IPS-20b (cell line): ENCODE measurements at regions not wholly inside any gene's neighbourhood (a gene's known extent, or its start where the extent isn't known, plus 50 kb on each side); places are given as distances from the start of the nearest gene placed in this dataset.

ENCODE experiments used
- H3K27ac ChIP-seq: one replicate; pipeline ENCODE4 v1.5.1; 2013; ENCODE audit warnings: low read length
- H3K27me3 ChIP-seq: 2 replicates; pipeline ENCODE4 v1.6.1; 2013; ENCODE audit warnings: mild to moderate bottlenecking, low read length, inconsistent platforms; ENCODE audit not compliant: insufficient read depth
- H3K36me3 ChIP-seq: 2 replicates; pipeline ENCODE4 v1.6.1; 2013; ENCODE audit warnings: low read depth, mild to moderate bottlenecking, inconsistent platforms, low read length, moderate library complexity; ENCODE audit not compliant: insufficient read depth
- H3K4me1 ChIP-seq: 2 replicates; pipeline ENCODE4 v1.6.1; 2013; ENCODE audit warnings: mild to moderate bottlenecking, control low read depth, inconsistent platforms, low read length, moderate library complexity; ENCODE audit not compliant: insufficient read depth
- H3K4me3 ChIP-seq: 2 replicates; pipeline ENCODE4 v1.5.1; 2013; ENCODE audit warnings: mild to moderate bottlenecking, low read length, inconsistent platforms
- H3K9ac ChIP-seq: 2 replicates; pipeline ENCODE4 v1.6.1; 2013; ENCODE audit warnings: low read depth, mild to moderate bottlenecking, inconsistent platforms, low read length, moderate library complexity
- H3K9me3 ChIP-seq: 2 replicates; pipeline ENCODE4 v1.6.1; 2013; ENCODE audit warnings: mild to moderate bottlenecking, low read depth, low read length, inconsistent platforms; ENCODE audit not compliant: insufficient read depth

DNA sequence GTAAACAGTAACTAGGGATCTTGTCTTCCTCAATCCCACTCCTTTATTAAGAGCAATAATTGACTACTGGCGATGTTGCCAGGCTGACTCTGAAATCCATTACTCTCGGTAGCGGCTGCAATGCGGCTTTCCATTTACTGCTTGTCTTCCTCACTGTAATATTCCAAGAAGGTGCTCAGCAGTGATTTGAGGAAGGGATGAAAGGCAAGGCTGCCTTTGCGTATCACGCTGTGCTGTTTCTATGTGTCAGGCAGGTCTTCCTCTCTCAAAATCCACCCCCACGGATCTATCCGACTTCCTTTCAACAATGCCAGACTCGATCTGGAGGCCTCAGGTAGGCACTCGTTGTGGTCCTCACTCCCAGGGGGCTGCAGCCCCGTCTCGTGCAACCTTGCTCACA lies 261.4 kb upstream of the CDH4 start:
- peaks cover 47% of the 10 kb centered on the region for H3K27me3 ChIP-seq
- no peak overlapping the region for H3K27ac ChIP-seq
- H3K4me1 ChIP-seq, result 0 out of 2 replicates have a peak, but pooled peaks cover 7% of the 10 kb centered on the region
- no peaks in the 10 kb centered on the region for H3K9me3 ChIP-seq
- H3K9ac ChIP-seq, result no peak overlapping the region
- no peaks in the 10 kb centered on the region for H3K36me3 ChIP-seq
- H3K4me3 ChIP-seq, result no peak overlapping the region

DNA sequence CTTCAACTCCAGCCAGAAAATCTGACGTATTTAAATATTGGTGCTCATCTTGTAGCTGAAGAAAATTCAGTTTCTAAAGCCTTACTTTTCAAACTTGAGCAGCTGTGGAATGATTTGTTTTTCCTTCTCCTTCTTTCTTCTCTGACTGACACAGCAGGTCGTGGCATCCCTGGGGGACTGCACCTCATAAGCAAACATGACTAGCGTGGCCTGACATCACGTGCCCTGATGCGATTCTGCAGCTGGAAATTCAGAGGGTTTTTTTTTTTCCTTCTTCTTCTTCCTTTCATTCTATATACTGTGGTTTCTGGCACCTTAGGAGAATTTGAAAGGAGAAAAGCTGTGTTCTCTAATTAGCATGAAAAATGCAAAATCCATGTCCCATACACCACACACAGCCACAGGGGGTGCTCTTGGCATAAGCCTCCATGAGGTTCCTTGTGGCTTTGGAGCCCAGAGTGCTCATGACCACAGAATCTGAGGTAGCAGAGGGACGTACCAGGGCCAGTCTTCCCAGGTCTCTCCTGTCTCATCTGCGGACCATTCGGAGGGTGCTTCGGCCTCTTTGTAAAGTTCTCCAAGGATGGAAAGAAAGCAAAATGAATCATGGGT lies 258.5 kb upstream of the CDH4 start:
- H3K27me3 ChIP-seq, result peaks cover 48% of the 10 kb centered on the region
- H3K36me3 ChIP-seq, result no peaks in the 10 kb centered on the region
- 0 out of 2 replicates have a peak, but pooled peaks cover 7% of the 10 kb centered on the region for H3K4me1 ChIP-seq
- H3K9me3 ChIP-seq, result no peaks in the 10 kb centered on the region
- H3K9ac ChIP-seq, result no peak overlapping the region
- H3K4me3 ChIP-seq, result no peak overlapping the region
- no peak overlapping the region for H3K27ac ChIP-seq

DNA sequence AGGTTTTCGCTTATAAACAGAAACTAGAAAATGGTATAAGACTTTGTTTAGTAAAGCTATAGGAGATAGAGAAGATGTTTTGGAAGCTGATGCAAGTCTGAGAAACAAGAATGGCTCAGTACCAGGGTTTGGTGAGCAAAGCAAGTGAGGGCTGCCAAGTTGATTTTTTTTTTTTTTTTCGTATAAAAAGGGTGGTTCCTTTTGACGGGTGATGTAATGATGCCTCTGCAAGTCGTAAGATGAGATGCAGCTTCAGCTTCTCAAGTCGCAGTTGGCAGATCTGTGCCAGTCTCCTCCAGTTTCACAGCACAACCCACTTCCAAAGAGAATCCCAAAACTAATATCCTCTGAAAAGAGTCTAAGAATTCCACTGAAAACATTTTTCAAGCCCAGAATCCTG lies 252.8 kb upstream of the CDH4 start:
- Histone ChIP-seq H3K4me1 (0 out of 2 replicates have a peak, but pooled peaks cover 2% of the 10 kb centered on the region), H3K27me3 (peaks cover 100% of the 10 kb centered on the region), H3K36me3 (no peaks in the 10 kb centered on the region)

DNA sequence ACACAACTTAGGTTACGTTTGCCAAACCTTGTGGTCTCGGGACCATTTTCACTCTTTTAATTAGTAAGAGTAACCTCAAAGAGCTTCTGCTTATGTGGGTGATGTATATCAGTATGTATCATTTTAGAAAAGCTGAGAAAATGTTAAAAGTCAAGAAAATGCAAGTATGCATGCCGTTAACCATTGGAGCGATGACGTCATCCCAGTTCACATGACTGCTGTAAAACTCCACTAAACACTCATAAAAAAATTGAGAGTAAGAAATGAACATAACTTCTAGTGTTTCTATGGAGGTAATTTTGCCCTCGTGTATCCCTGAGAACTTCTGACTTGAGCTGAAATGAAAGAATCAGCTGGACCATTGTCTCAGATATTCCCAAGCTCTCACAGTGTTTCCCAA lies 250.0 kb upstream of the CDH4 start:
- Histone ChIP-seq H3K36me3 (no peaks in the 10 kb centered on the region), H3K9ac (no peak overlapping the region)

More for the DNA sequence above, 252.8 kb upstream of the CDH4 start:
- no peak overlapping the region for H3K27ac ChIP-seq
- H3K4me3 ChIP-seq, result no peak overlapping the region
- H3K9ac ChIP-seq, result no peak overlapping the region
- H3K9me3 ChIP-seq, result no peaks in the 10 kb centered on the region

DNA sequence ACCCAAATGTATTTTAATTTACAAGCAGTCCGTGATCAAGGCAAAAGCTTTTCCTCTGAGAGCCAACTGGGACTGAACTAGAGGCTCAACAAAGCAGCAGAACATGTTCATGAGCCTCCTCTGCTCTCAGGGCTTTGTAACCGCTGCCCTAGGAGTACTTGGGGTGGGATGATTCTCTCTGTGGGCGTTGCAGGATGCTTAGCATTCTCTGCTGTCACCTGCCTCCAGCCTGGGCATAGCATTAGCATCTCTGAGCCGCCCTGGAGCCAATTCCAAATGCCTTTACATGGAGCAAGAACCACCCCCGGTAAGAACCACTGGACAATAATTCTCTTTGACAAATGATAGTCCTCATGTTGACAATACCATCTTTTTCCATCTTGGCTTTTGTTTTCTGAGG lies 237.6 kb upstream of the CDH4 start:
- H3K4me1 ChIP-seq, result peaks cover 4% of the 10 kb centered on the region; the same call in 1 of the 2 replicates
- peaks cover 32% of the 10 kb centered on the region for H3K27me3 ChIP-seq
- H3K36me3 ChIP-seq, result no peaks in the 10 kb centered on the region
- no peaks in the 10 kb centered on the region; the same call in 1 of the 2 replicates for H3K9me3 ChIP-seq
- no peak overlapping the region for H3K4me3 ChIP-seq
- H3K9ac ChIP-seq, result no peak overlapping the region
- H3K27ac ChIP-seq, result no peak overlapping the region

More for the DNA sequence above, 250.0 kb upstream of the CDH4 start:
- H3K9me3 ChIP-seq, result no peaks in the 10 kb centered on the region
- H3K4me3 ChIP-seq, result no peak overlapping the region
- peaks cover 94% of the 10 kb centered on the region for H3K27me3 ChIP-seq
- no peaks in the 10 kb centered on the region for H3K4me1 ChIP-seq
- H3K27ac ChIP-seq, result no peak overlapping the region

DNA sequence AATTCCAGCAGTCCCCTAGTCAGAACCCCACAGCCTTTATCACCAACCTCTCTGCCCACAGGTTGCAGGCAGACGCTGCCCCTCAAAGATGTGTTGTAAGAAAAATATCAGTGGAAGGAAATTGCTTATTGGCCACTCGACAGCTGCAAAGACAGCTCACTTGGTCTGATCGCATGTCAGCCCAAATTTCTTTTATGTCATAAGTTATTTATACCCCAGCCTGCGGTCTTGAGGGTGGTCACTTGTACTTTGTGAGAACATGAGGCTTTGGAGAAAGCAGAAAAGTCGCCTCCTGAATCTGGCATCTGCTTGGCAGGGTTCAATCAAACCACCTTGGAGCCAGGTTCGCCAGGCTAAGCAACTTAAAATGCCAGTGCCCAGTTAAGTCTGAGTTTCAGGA lies 236.5 kb upstream of the CDH4 start:
- peaks cover 4% of the 10 kb centered on the region; the same call in 1 of the 2 replicates for H3K4me1 ChIP-seq
- no peaks in the 10 kb centered on the region; the same call in 1 of the 2 replicates for H3K9me3 ChIP-seq
- peaks cover 30% of the 10 kb centered on the region for H3K27me3 ChIP-seq
- no peak overlapping the region for H3K4me3 ChIP-seq
- H3K36me3 ChIP-seq, result no peaks in the 10 kb centered on the region
- no peak overlapping the region for H3K9ac ChIP-seq
- no peak overlapping the region for H3K27ac ChIP-seq

DNA sequence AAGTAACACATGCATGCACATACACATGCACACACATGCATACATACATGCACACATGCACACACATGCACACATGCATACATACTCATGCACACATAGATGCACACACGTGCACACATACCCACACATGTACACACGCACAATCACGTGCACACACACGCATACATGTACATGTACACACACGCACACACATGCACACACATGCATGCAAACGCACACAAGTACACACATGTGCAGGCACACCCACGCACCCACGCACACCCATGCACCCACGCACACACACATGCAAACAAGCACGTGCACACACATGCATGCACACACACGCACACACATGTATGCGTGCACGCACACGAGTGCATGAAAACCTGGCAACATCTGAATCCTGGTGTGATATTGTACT lies 232.7 kb upstream of the CDH4 start:
- no peaks in the 10 kb centered on the region for H3K36me3 ChIP-seq
- H3K4me3 ChIP-seq, result no peak overlapping the region
- no peak overlapping the region for H3K9ac ChIP-seq
- no peaks in the 10 kb centered on the region; the same call in 1 of the 2 replicates for H3K9me3 ChIP-seq
- H3K4me1 ChIP-seq, result peaks cover 4% of the 10 kb centered on the region; the same call in 1 of the 2 replicates
- H3K27ac ChIP-seq, result no peak overlapping the region
- peaks cover 47% of the 10 kb centered on the region for H3K27me3 ChIP-seq

DNA sequence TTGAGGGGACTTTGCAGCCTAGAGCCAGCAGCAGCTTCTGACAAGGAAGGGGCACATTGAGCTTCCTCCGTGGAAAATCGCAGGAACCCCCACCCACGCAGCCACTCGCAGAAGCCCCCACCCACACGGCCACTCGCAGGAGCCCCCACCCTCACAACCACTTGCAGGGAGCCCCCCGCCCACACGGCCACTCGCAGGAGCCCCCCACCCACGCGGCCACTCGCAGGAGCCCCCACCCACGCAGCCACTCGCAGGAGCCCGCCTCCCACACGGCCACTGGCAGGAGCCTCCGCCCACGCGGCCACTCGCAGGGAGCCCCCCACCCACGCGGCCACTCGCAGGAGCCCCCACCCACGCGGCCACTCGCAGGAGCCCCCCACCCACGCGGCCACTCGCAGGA lies 228.4 kb upstream of the CDH4 start:
- H3K9me3 ChIP-seq, result peaks cover 9% of the 10 kb centered on the region
- no peaks in the 10 kb centered on the region for H3K4me1 ChIP-seq
- H3K27me3 ChIP-seq, result peaks cover 26% of the 10 kb centered on the region; the same call in 1 of the 2 replicates

DNA sequence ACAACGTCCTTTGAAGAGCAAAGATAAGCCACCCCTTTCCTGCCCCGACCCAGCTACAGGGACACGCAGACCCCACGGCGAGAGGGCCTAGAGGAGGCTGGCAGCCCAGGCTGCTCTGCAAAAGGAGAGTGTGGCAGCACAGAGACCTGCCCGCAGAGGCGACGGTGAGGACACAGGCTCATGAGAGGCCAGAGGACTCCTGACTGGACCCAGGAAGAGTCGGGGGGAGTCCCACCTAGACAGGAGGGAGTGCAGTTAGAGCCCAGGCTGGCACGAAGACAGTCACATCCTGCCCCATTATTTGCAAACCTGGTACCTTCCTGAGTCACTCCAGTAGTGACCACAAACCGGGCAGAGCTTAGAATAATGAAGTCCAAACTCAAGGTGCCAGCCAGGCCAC lies 227.7 kb upstream of the CDH4 start:
- peaks cover 26% of the 10 kb centered on the region; the same call in 1 of the 2 replicates for H3K27me3 ChIP-seq
- peaks cover 9% of the 10 kb centered on the region for H3K9me3 ChIP-seq
- no peak overlapping the region for H3K27ac ChIP-seq
- no peak overlapping the region for H3K9ac ChIP-seq
- H3K4me3 ChIP-seq, result no peak overlapping the region
- no peaks in the 10 kb centered on the region for H3K36me3 ChIP-seq
- no peaks in the 10 kb centered on the region for H3K4me1 ChIP-seq

More for the DNA sequence above, 228.4 kb upstream of the CDH4 start:
- no peaks in the 10 kb centered on the region for H3K36me3 ChIP-seq
- H3K9ac ChIP-seq, result no peak overlapping the region
- H3K4me3 ChIP-seq, result no peak overlapping the region
- no peak overlapping the region for H3K27ac ChIP-seq

DNA sequence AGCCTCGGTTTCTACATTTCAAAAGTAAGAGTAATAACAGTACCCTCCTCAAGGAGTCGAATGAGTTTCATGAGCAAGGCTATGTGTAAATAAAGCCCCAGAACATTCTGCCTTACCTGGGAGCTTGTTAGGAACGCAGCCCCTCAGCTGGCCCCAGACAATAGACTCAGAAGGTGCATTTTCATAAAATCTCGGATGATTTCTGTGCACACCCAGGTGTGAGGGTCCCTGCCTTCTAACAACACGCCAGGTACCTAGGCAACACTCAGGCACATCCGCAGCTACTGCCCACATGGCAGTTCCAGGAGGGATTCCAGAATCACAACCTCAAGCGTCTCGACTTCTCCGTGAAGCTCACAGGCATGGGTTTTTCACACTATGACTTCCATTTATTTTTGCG lies 226.5 kb upstream of the CDH4 start:
- Histone ChIP-seq H3K4me1 (no peaks in the 10 kb centered on the region), H3K4me3 (no peak overlapping the region), H3K36me3 (no peaks in the 10 kb centered on the region), H3K9ac (no peak overlapping the region), H3K27ac (no peak overlapping the region), H3K27me3 (peaks cover 34% of the 10 kb centered on the region; the same call in 1 of the 2 replicates), H3K9me3 (peaks cover 9% of the 10 kb centered on the region; the same call in 1 of the 2 replicates)

DNA sequence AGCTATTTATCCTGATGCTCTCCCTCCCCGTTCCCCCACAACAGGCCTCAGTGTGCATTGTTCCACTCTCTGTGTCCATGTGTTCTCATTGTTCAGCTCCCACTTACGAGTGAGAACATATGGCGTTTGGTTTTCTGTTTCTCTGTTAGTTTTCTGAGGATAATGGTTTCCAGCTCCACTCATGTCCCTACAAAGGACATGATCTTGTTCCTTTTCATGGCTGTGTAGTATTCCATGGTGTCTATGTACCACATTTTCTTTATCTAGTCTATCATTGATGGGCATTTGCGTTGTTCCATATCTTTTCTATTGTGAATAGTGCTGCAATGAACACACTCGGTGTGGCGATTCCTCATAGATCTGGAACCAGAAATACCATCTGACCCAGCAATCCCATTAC lies 225.9 kb upstream of the CDH4 start:
- Histone ChIP-seq H3K27ac (no peak overlapping the region), H3K36me3 (no peaks in the 10 kb centered on the region), H3K9me3 (peaks cover 9% of the 10 kb centered on the region; the same call in 1 of the 2 replicates), H3K9ac (no peak overlapping the region), H3K27me3 (peaks cover 33% of the 10 kb centered on the region; the same call in 1 of the 2 replicates), H3K4me3 (no peak overlapping the region), H3K4me1 (no peaks in the 10 kb centered on the region)

DNA sequence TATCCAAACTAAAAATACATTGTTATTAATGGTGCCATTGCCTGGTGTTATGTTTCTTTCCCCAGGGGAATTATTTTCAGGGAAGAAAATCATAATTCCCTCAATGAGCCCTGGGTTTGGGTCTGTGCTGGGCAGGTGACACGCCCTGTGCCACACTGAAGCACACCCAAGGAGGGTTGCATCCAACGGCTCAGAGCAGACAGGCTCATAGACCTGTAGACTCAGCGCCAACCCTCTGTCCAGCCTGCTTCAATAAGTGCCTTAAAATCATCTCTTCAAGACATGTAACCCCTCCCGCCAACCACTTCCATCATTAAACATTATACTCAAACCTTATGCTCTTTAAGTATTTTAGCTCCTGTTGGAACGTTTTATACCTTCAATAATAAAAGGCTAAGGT lies 225.3 kb upstream of the CDH4 start:
- no peaks in the 10 kb centered on the region for H3K36me3 ChIP-seq
- peaks cover 9% of the 10 kb centered on the region; the same call in 1 of the 2 replicates for H3K9me3 ChIP-seq
- H3K9ac ChIP-seq, result no peak overlapping the region
- H3K27me3 ChIP-seq, result peaks cover 27% of the 10 kb centered on the region; the same call in 1 of the 2 replicates
- H3K27ac ChIP-seq, result no peak overlapping the region
- no peaks in the 10 kb centered on the region for H3K4me1 ChIP-seq
- no peak overlapping the region for H3K4me3 ChIP-seq
